ENCODE measurements at regions not wholly inside any gene's neighbourhood (a gene's known extent, or its start where the extent isn't known, plus 50 kb on each side); places are given as distances from the start of the nearest gene placed in this dataset.

DNA sequence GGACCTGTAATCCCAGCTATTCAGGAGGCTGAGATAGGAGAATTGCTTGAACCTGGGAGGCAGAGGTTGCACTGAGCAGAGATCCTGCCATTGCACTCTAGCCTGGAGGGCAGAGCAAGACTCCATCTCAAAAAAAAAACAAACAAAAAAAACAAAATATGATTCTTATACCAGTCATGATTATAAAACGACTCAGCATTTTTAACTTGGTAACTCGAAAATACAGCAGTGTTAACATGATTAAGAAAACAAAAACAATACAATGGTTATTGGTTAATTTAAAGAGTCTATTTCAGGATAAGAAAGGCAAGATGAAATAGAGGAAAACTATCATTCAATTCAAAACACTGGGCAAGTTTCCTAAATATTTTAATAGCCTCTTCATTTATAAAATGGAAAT, 865.3 kb downstream of the PCDH7 start:
- TF ChIP-seq, protein P1, sequence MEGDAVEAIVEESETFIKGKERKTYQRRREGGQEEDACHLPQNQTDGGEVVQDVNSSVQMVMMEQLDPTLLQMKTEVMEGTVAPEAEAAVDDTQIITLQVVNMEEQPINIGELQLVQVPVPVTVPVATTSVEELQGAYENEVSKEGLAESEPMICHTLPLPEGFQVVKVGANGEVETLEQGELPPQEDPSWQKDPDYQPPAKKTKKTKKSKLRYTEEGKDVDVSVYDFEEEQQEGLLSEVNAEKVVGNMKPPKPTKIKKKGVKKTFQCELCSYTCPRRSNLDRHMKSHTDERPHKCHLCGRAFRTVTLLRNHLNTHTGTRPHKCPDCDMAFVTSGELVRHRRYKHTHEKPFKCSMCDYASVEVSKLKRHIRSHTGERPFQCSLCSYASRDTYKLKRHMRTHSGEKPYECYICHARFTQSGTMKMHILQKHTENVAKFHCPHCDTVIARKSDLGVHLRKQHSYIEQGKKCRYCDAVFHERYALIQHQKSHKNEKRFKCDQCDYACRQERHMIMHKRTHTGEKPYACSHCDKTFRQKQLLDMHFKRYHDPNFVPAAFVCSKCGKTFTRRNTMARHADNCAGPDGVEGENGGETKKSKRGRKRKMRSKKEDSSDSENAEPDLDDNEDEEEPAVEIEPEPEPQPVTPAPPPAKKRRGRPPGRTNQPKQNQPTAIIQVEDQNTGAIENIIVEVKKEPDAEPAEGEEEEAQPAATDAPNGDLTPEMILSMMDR (IDR thresholded peaks at IDR 0.05; ENCODE audit: control insufficient read depth, extremely low read depth, insufficient read depth): no peak
- H3K4me3 ChIP-seq (ENCODE audit: low read depth, low read length): no peak overlapping the region
- DNase-seq (ENCODE audit: low read depth): no peak

DNA sequence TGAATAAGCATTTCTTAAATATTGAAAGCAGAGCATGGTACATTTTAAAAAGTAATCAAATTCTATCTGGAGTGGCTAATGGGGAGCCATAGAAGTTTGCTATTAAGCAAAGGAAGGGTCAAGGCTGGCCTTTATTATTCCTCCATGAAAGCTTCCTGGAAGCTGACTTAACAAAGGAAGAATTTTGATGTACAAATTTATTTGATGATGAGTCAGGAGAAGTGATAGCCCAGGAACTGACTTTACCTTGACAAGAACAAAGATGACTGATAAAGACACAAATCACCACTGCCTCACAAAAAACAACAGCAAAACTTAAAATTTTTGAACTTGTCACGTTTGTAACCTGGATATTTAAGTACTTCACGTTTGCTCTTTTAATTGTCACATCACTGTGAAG, 872.1 kb downstream of the PCDH7 start:
- TF ChIP-seq, protein P1 (IDR thresholded peaks at IDR 0.05; ENCODE audit: control insufficient read depth, extremely low read depth, insufficient read depth): no peak
- DNase-seq (ENCODE audit: low read depth): no peak
- H3K4me3 ChIP-seq (ENCODE audit: low read depth, low read length): no peak overlapping the region

DNA sequence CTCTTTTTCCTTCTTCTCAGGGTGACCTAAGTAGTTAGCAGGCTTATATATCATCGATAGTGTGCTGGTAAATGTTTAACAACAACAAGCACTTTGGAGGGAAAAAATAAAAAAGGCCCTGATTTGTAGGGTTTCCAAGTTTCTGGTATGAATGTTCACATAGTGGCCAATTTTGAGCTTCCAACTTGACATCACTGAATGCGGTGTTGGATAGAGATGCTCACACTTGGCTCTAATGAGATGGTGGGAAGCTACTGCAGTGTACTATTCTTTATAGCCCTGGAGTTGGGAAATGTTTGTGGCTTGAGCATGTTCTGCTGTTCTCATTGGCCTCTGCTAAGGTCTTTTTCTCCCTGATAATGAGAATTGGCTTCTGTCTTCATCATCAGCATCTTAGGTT, 875.3 kb downstream of the PCDH7 start:
- no peak for DNase-seq (ENCODE audit: low read depth)
- no peak overlapping the region for H3K4me3 ChIP-seq (ENCODE audit: low read depth, low read length)
- TF ChIP-seq, protein P1 (IDR thresholded peaks at IDR 0.05; ENCODE audit: control insufficient read depth, extremely low read depth, insufficient read depth): no peak

DNA sequence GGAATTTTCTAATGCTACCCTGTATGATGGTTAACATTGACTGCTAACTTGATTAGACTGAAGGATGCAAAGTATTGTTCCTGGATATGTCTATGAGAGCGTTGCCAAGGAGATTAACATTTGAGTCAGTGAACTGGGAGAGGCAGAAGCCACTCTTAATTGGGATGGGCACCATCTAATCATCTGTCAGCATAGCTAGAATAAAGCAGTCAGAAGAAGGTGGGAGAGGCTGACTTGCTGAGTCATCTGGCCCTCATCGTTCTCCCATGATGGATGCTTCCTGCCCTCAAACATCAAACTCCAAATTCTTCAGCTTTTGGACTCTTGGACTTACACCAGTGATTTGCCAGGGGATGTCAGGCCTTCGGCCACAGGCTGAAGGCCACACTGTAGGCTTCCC, 878.5 kb downstream of the PCDH7 start:
- no peak for DNase-seq (ENCODE audit: low read depth)
- no peak overlapping the region for H3K4me3 ChIP-seq (ENCODE audit: low read depth, low read length)
- TF ChIP-seq, protein P1 (IDR thresholded peaks at IDR 0.05; ENCODE audit: control insufficient read depth, extremely low read depth, insufficient read depth): no peak

DNA sequence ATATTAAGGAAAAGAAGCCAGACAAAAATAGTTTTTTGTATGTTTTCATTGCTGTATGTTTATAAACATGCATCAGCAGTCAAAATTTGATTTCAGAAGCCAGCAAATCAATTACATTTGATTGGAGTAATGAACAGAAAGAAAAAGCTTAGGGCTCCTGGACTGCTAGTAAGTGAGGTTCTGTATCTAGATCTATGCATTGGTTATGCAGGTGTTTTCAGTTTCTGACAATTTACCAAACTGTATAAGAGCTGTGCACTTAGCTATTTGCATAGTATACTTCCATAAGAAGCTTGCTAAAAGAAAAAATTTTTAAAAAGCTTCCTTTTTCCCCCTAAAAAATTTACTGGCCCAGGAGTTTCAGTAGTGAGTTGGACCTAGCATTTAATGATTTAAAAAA, 881.6 kb downstream of the PCDH7 start:
- no peak for DNase-seq (ENCODE audit: low read depth)
- TF ChIP-seq, protein P1 (IDR thresholded peaks at IDR 0.05; ENCODE audit: control insufficient read depth, extremely low read depth, insufficient read depth): no peak
- no peak overlapping the region for H3K4me3 ChIP-seq (ENCODE audit: low read depth, low read length)

- DNase-seq (ENCODE audit: low read depth): no peak
- H3K4me3 ChIP-seq (ENCODE audit: low read depth, low read length): no peak overlapping the region
- TF ChIP-seq, protein P1 (IDR thresholded peaks at IDR 0.05; ENCODE audit: control insufficient read depth, extremely low read depth, insufficient read depth): no peak
These were observed 893.9 kb downstream of the PCDH7 start for GRCh38 chr4:31613946-31614623.

- TF ChIP-seq, protein P1 (IDR thresholded peaks at IDR 0.05; ENCODE audit: control insufficient read depth, extremely low read depth, insufficient read depth): no peak
- DNase-seq (ENCODE audit: low read depth): no peak
- H3K4me3 ChIP-seq (ENCODE audit: low read depth, low read length): no peak overlapping the region
These were observed 897.5 kb downstream of the PCDH7 start for GRCh38 chr4:31617667-31618066.

Data from LNCaP clone FGC (cell line).